Caco-2 (cell line): ENCODE measurements at regions not wholly inside any gene's neighbourhood (a gene's known extent, or its start where the extent isn't known, plus 50 kb on each side); places are given as distances from the start of the nearest gene placed in this dataset.

Source experiments
- BruUV-seq: library from RNA; stranded (reverse); fragments of 400-500 nt; replicated peaks from 2 replicates; lab custom pipeline; 2021; lab: Mats Ljungman, UMichigan
- CTCF ChIA-PET: fragments of 300-600 bp; sonication (Branson Sonifier 250); formaldehyde crosslinking; loops from one replicate; lab custom pipeline; 2022; ENCODE audit warnings: antibody characterized with exemption; lab: Charles Lee
- POLR2A ChIA-PET: fragments of 300-600 bp; sonication (Branson Sonifier 250); formaldehyde crosslinking; loops from one replicate; lab custom pipeline; 2022; ENCODE audit warnings: antibody characterized with exemption; lab: Charles Lee
- DNase-seq, 2 experiments: peaks; one replicate each; pipeline versions ENCODE4 v3.0.0 to v3.0.0-alpha.2; 2020 to 2022
- H3K27me3 ChIP-seq: replicated peaks from 2 replicates; pipeline ENCODE4 v1.6.0; 2011; ENCODE audit warnings: low read length; ENCODE audit not compliant: control insufficient read depth, insufficient read depth
- H3K36me3 ChIP-seq: 2 replicates; pipeline ENCODE4 v1.5.1; 2011; ENCODE audit warnings: low read length; ENCODE audit not compliant: control insufficient read depth, insufficient read depth
- H3K4me1 ChIP-seq: fragments of 250-450 bp; sonication (Bioruptor Pico); 2 replicates; pipeline ENCODE4 v1.5.1; 2020; ENCODE audit warnings: mild to moderate bottlenecking
- H3K4me3 ChIP-seq: 2 replicates; pipeline ENCODE4 v1.5.1; 2011; ENCODE audit warnings: low read depth, mild to moderate bottlenecking, control low read depth, low read length
- H3K9me3 ChIP-seq: fragments of 250-450 bp; sonication (Bioruptor Pico); 2 replicates; pipeline ENCODE4 v1.5.1; 2020; ENCODE audit warnings: mild to moderate bottlenecking, moderate library complexity
- H3K27ac Mint-ChIP-seq: one replicate; pipeline ENCODE4 v1.8.0; 2022; ENCODE audit warnings: mixed read lengths; ENCODE audit not compliant: unreplicated experiment
- H3K27me3 Mint-ChIP-seq: one replicate; pipeline ENCODE4 v1.8.0; 2022; ENCODE audit warnings: mixed read lengths; ENCODE audit not compliant: insufficient read depth, unreplicated experiment
- H3K36me3 Mint-ChIP-seq: one replicate; pipeline ENCODE4 v1.8.0; 2022; ENCODE audit warnings: mild to moderate bottlenecking, mixed read lengths; ENCODE audit not compliant: insufficient read depth, unreplicated experiment
- H3K4me1 Mint-ChIP-seq: one replicate; pipeline ENCODE4 v1.8.0; 2022; ENCODE audit warnings: low read depth, mixed read lengths; ENCODE audit not compliant: unreplicated experiment
- H3K4me3 Mint-ChIP-seq: one replicate; pipeline ENCODE4 v1.8.0; 2022; ENCODE audit warnings: mild to moderate bottlenecking, moderate library complexity, mixed read lengths; ENCODE audit not compliant: unreplicated experiment
- H3K9me3 Mint-ChIP-seq: one replicate; pipeline ENCODE4 v1.8.0; 2022; ENCODE audit warnings: mixed read lengths; ENCODE audit not compliant: unreplicated experiment
- CTCF ChIP-seq, 2 experiments: fragments of 200-600 bp in 1 of 2; IDR thresholded peaks; 1 replicate in 1 of 2; 2 replicates in 1 of 2; pipeline versions ENCODE4 v1.5.1 to v1.8.0; 2011 to 2022; ENCODE audit warnings: antibody characterized with exemption in 1 of 2, control low read depth in 1 of 2, inconsistent platforms in 1 of 2, low read depth in 1 of 2, low read length in 1 of 2, mild to moderate bottlenecking in 1 of 2, moderate library complexity in 1 of 2; ENCODE audit not compliant: insufficient read depth in 1 of 2, severe bottlenecking in 1 of 2, unreplicated experiment in 1 of 2
- intact Hi-C: fragments of 100-400 bp; cut with micrococcal nuclease; formaldehyde crosslinking; loops from one replicate; pipeline ENCODE4 v1.10.0; 2022; ENCODE audit not compliant: unreplicated experiment

- ChIA-PET CTCF (no interaction called here), POLR2A (no interaction called here)
- H3K27me3 Mint-ChIP-seq = peaks cover 20% of the 10 kb centered on the region
- no peaks in the 10 kb centered on the region for H3K9me3 ChIP-seq
- no peaks in the 10 kb centered on the region for H3K36me3 Mint-ChIP-seq
- no peaks in the 10 kb centered on the region for H3K9me3 Mint-ChIP-seq
- no peaks in the 10 kb centered on the region for H3K4me1 ChIP-seq
- no peak overlapping the region for H3K4me3 Mint-ChIP-seq
- no TSS peak for BruUV-seq
- H3K27me3 ChIP-seq = peaks cover 1% of the 10 kb centered on the region
- no peak overlapping the region for H3K27ac Mint-ChIP-seq
- no peak for DNase-seq
- TF ChIP-seq CTCF (IDR thresholded peaks at IDR 0.05; ENCODE audit: insufficient read depth in 1 of 2, low read depth in 1 of 2, low read length in 1 of 2, severe bottlenecking in 1 of 2, unreplicated experiment in 1 of 2) = no peak
- intact Hi-C loops = no loop called here
- no peak overlapping the region for H3K4me3 ChIP-seq
- no peaks in the 10 kb centered on the region for H3K4me1 Mint-ChIP-seq
- no peaks in the 10 kb centered on the region for H3K36me3 ChIP-seq
Observed at GRCh38 chr20:39132093-39132492, 169.9 kb downstream of the DHX35 start.

GRCh38 chr20:39130627-39131026 is 168.5 kb downstream of the DHX35 start:
- Mint-ChIP-seq H3K27me3 (peaks cover 12% of the 10 kb centered on the region), H3K9me3 (no peaks in the 10 kb centered on the region), H3K36me3 (no peaks in the 10 kb centered on the region), H3K4me1 (no peaks in the 10 kb centered on the region), H3K4me3 (no peak overlapping the region), H3K27ac (no peak overlapping the region)
- Histone ChIP-seq H3K27me3 (no peaks in the 10 kb centered on the region; the same call in 1 of the 2 replicates), H3K4me3 (no peak overlapping the region), H3K4me1 (no peaks in the 10 kb centered on the region), H3K9me3 (no peaks in the 10 kb centered on the region), H3K36me3 (no peaks in the 10 kb centered on the region)
- TF ChIP-seq CTCF (IDR thresholded peaks at IDR 0.05; ENCODE audit: insufficient read depth in 1 of 2, low read depth in 1 of 2, low read length in 1 of 2, severe bottlenecking in 1 of 2, unreplicated experiment in 1 of 2) = no peak
- no TSS peak for BruUV-seq
- no peak for DNase-seq
- intact Hi-C loops = no loop called here
- ChIA-PET CTCF (no interaction called here), POLR2A (no interaction called here)

- Histone ChIP-seq H3K27me3 (no peaks in the 10 kb centered on the region), H3K4me3 (no peak overlapping the region), H3K36me3 (no peaks in the 10 kb centered on the region), H3K4me1 (no peaks in the 10 kb centered on the region), H3K9me3 (no peaks in the 10 kb centered on the region)
- POLR2A ChIA-PET = no interaction called here
- peaks cover 8% of the 10 kb centered on the region for H3K27me3 Mint-ChIP-seq
- TF ChIP-seq CTCF (IDR thresholded peaks at IDR 0.05; ENCODE audit: insufficient read depth in 1 of 2, low read depth in 1 of 2, low read length in 1 of 2, severe bottlenecking in 1 of 2, unreplicated experiment in 1 of 2) = no peak
- intact Hi-C loops = no loop called here
- H3K4me1 Mint-ChIP-seq = no peaks in the 10 kb centered on the region
- CTCF ChIA-PET = no interaction called here
- H3K36me3 Mint-ChIP-seq = no peaks in the 10 kb centered on the region
- BruUV-seq = no TSS peak
- DNase-seq = no peak
- no peaks in the 10 kb centered on the region for H3K9me3 Mint-ChIP-seq
- no peak overlapping the region for H3K4me3 Mint-ChIP-seq
- H3K27ac Mint-ChIP-seq = no peak overlapping the region
Observed at GRCh38 chr20:39129523-39129922, 167.4 kb downstream of the DHX35 start.
